GM23338 (cell line): ENCODE measurements at regions not wholly inside any gene's neighbourhood (a gene's known extent, or its start where the extent isn't known, plus 50 kb on each side); places are given as distances from the start of the nearest gene placed in this dataset.

Source experiments
- ATAC-seq: fragments of 200-7000 bp; cut with Tn5 transposase; 3 replicates; pipeline ENCODE4 v1.9.1; 2020
- DNase-seq: peaks from one replicate; pipeline ENCODE4 v3.0.0-alpha.2; 2015; ENCODE audit warnings: low spot score
- H2AFZ ChIP-seq: fragments of 200-600 bp; sonication (generic); 2 replicates; pipeline ENCODE4 v1.8.0; 2016; ENCODE audit warnings: antibody characterized with exemption, mild to moderate bottlenecking, moderate library complexity
- H3F3A ChIP-seq: fragments of 200-600 bp; sonication (generic); replicated peaks from 2 replicates; pipeline ENCODE4 v1.8.0; 2017; ENCODE audit warnings: antibody characterized with exemption, mixed run types, low read depth
- H3K27ac ChIP-seq: fragments of 200-600 bp; sonication (generic); 2 replicates; pipeline ENCODE4 v1.6.1; 2016; ENCODE audit warnings: low read depth
- H3K27me3 ChIP-seq: fragments of 200-600 bp; sonication (generic); 2 replicates; pipeline ENCODE4 v1.8.0; 2016; ENCODE audit warnings: mild to moderate bottlenecking, mixed run types, moderate library complexity; ENCODE audit not compliant: insufficient read depth
- H3K36me3 ChIP-seq: fragments of 200-600 bp; sonication (generic); 2 replicates; pipeline ENCODE4 v1.8.0; 2016; ENCODE audit warnings: mild to moderate bottlenecking; ENCODE audit not compliant: insufficient read depth
- H3K4me1 ChIP-seq: fragments of 200-600 bp; sonication (generic); 2 replicates; pipeline ENCODE4 v1.8.0; 2016; ENCODE audit warnings: mild to moderate bottlenecking, moderate library complexity; ENCODE audit not compliant: insufficient read depth
- H3K4me2 ChIP-seq: fragments of 200-600 bp; sonication (generic); 2 replicates; pipeline ENCODE4 v1.7.1; 2017; ENCODE audit warnings: mixed run types
- H3K4me3 ChIP-seq: fragments of 200-600 bp; sonication (generic); 2 replicates; pipeline ENCODE4 v1.6.1; 2016; ENCODE audit warnings: mixed run types
- H3K79me2 ChIP-seq: fragments of 200-600 bp; sonication (generic); replicated peaks from 2 replicates; pipeline ENCODE4 v1.8.0; 2017; ENCODE audit warnings: mild to moderate bottlenecking; ENCODE audit not compliant: insufficient read depth
- H3K9me2 ChIP-seq: fragments of 200-600 bp; sonication (generic); 2 replicates; pipeline ENCODE4 v1.8.0; 2017; ENCODE audit not compliant: insufficient read depth
- H4K20me1 ChIP-seq: fragments of 200-600 bp; sonication (generic); replicated peaks from 2 replicates; pipeline ENCODE4 v1.8.0; 2017; ENCODE audit warnings: mild to moderate bottlenecking; ENCODE audit not compliant: insufficient read depth
- H3K27ac Mint-ChIP-seq: 2 replicates; pipeline ENCODE4 v1.8.0; 2020; ENCODE audit warnings: inconsistent platforms, mild to moderate bottlenecking, moderate library complexity, mixed read lengths
- H3K27me3 Mint-ChIP-seq: 3 replicates; pipeline ENCODE4 v1.8.0; 2022; ENCODE audit warnings: low read depth, mild to moderate bottlenecking, moderate library complexity, mixed read lengths, inconsistent platforms; ENCODE audit not compliant: insufficient read depth, poor library complexity
- H3K36me3 Mint-ChIP-seq: 3 replicates; pipeline ENCODE4 v1.8.0; 2021; ENCODE audit warnings: low read depth, mild to moderate bottlenecking, inconsistent platforms, moderate library complexity, mixed read lengths
- H3K4me1 Mint-ChIP-seq: 3 replicates; pipeline ENCODE4 v1.8.0; 2020; ENCODE audit warnings: mild to moderate bottlenecking, inconsistent platforms, mixed read lengths
- H3K4me3 Mint-ChIP-seq: 3 replicates; pipeline ENCODE4 v1.8.0; 2021; ENCODE audit warnings: moderate library complexity, mild to moderate bottlenecking, inconsistent platforms, mixed read lengths
- H3K9me3 Mint-ChIP-seq: 3 replicates; pipeline ENCODE4 v1.8.0; 2020; ENCODE audit warnings: moderate library complexity, mild to moderate bottlenecking, inconsistent platforms, mixed read lengths
- CREB1 ChIP-seq: fragments of 250-450 bp; sonication (Bioruptor Pico); IDR thresholded peaks from 2 replicates; pipeline ENCODE4 v1.5.0; 2020; ENCODE audit warnings: low read depth, mild to moderate bottlenecking, moderate library complexity
- EZH2 ChIP-seq: fragments of 200-600 bp; sonication (generic); IDR thresholded peaks from one replicate; pipeline ENCODE4 v1.8.0; 2017; ENCODE audit warnings: antibody characterized with exemption, mild to moderate bottlenecking, low read depth; ENCODE audit not compliant: unreplicated experiment
- REST ChIP-seq: IDR thresholded peaks from one replicate; pipeline ENCODE4 v1.6.1; 2018; ENCODE audit warnings: antibody characterized with exemption; ENCODE audit not compliant: unreplicated experiment
- STAT1 ChIP-seq: IDR thresholded peaks from one replicate; pipeline ENCODE4 v1.6.1; 2016; ENCODE audit warnings: antibody characterized with exemption; ENCODE audit not compliant: unreplicated experiment
- TF ChIP-seq, protein P1 (sequence below): fragments of 250-450 bp; sonication (Bioruptor Pico); IDR thresholded peaks from 2 replicates; pipeline ENCODE4 v1.5.0; 2020; ENCODE audit warnings: mild to moderate bottlenecking, moderate library complexity

- TF ChIP-seq, protein P1, sequence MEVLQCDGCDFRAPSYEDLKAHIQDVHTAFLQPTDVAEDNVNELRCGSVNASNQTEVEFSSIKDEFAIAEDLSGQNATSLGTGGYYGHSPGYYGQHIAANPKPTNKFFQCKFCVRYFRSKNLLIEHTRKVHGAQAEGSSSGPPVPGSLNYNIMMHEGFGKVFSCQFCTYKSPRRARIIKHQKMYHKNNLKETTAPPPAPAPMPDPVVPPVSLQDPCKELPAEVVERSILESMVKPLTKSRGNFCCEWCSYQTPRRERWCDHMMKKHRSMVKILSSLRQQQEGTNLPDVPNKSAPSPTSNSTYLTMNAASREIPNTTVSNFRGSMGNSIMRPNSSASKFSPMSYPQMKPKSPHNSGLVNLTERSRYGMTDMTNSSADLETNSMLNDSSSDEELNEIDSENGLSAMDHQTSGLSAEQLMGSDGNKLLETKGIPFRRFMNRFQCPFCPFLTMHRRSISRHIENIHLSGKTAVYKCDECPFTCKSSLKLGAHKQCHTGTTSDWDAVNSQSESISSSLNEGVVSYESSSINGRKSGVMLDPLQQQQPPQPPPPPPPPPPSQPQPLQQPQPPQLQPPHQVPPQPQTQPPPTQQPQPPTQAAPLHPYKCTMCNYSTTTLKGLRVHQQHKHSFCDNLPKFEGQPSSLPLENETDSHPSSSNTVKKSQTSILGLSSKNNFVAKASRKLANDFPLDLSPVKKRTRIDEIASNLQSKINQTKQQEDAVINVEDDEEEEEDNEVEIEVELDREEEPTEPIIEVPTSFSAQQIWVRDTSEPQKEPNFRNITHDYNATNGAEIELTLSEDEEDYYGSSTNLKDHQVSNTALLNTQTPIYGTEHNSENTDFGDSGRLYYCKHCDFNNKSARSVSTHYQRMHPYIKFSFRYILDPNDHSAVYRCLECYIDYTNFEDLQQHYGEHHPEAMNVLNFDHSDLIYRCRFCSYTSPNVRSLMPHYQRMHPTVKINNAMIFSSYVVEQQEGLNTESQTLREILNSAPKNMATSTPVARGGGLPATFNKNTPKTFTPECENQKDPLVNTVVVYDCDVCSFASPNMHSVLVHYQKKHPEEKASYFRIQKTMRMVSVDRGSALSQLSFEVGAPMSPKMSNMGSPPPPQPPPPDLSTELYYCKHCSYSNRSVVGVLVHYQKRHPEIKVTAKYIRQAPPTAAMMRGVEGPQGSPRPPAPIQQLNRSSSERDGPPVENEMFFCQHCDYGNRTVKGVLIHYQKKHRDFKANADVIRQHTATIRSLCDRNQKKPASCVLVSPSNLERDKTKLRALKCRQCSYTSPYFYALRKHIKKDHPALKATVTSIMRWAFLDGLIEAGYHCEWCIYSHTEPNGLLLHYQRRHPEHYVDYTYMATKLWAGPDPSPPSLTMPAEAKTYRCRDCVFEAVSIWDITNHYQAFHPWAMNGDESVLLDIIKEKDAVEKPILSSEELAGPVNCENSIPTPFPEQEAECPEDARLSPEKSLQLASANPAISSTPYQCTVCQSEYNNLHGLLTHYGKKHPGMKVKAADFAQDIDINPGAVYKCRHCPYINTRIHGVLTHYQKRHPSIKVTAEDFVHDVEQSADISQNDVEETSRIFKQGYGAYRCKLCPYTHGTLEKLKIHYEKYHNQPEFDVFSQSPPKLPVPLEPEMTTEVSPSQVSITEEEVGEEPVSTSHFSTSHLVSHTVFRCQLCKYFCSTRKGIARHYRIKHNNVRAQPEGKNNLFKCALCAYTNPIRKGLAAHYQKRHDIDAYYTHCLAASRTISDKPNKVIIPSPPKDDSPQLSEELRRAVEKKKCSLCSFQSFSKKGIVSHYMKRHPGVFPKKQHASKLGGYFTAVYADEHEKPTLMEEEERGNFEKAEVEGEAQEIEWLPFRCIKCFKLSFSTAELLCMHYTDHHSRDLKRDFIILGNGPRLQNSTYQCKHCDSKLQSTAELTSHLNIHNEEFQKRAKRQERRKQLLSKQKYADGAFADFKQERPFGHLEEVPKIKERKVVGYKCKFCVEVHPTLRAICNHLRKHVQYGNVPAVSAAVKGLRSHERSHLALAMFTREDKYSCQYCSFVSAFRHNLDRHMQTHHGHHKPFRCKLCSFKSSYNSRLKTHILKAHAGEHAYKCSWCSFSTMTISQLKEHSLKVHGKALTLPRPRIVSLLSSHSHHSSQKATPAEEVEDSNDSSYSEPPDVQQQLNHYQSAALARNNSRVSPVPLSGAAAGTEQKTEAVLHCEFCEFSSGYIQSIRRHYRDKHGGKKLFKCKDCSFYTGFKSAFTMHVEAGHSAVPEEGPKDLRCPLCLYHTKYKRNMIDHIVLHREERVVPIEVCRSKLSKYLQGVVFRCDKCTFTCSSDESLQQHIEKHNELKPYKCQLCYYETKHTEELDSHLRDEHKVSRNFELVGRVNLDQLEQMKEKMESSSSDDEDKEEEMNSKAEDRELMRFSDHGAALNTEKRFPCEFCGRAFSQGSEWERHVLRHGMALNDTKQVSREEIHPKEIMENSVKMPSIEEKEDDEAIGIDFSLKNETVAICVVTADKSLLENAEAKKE, result no peak
- TF ChIP-seq EZH2, result no peak
- no peak for TF ChIP-seq CREB1 (CRISPR knock-in tag)
- no peak for TF ChIP-seq REST
Observed at GRCh38 chr20:1773816-1774215, 116.2 kb upstream of the SIRPG start (continued).

GRCh38 chr20:1769491-1769890 is 111.9 kb upstream of the SIRPG start:
- Histone ChIP-seq H3K27me3 (peaks cover 5% of the 10 kb centered on the region; the same call in 1 of the 2 replicates), H4K20me1 (no peaks in the 10 kb centered on the region), H2AFZ (no peak overlapping the region), H3K4me2 (no peak overlapping the region), H3K9me2 (no peaks in the 10 kb centered on the region), H3K79me2 (no peaks in the 10 kb centered on the region), H3F3A (no peaks in the 10 kb centered on the region), H3K4me1 (no peaks in the 10 kb centered on the region), H3K27ac (no peak overlapping the region), H3K36me3 (no peaks in the 10 kb centered on the region), H3K4me3 (no peak overlapping the region)
- Mint-ChIP-seq H3K27ac (no peak overlapping the region), H3K36me3 (peaks cover 2% of the 10 kb centered on the region; the same call in 2 of the 3 replicates), H3K4me3 (no peak overlapping the region), H3K27me3 (peaks cover 9% of the 10 kb centered on the region), H3K9me3 (no peaks in the 10 kb centered on the region), H3K4me1 (no peaks in the 10 kb centered on the region)
- ATAC-seq (no peak), DNase-seq (no peak)
- TF ChIP-seq STAT1 (no peak), CREB1 (CRISPR knock-in tag) (no peak)
- TF ChIP-seq, protein P1, result no peak
